ENCODE measurements at regions not wholly inside any gene's neighbourhood (a gene's known extent, or its start where the extent isn't known, plus 50 kb on each side); places are given as distances from the start of the nearest gene placed in this dataset.

GRCh38 chr5:14017904-14018303, 73.4 kb upstream of the DNAH5 start:
- DNase-seq, result no peak

- DNase-seq, result no peak
These were observed 72.1 kb upstream of the DNAH5 start for GRCh38 chr5:14016549-14016948.

DNA sequence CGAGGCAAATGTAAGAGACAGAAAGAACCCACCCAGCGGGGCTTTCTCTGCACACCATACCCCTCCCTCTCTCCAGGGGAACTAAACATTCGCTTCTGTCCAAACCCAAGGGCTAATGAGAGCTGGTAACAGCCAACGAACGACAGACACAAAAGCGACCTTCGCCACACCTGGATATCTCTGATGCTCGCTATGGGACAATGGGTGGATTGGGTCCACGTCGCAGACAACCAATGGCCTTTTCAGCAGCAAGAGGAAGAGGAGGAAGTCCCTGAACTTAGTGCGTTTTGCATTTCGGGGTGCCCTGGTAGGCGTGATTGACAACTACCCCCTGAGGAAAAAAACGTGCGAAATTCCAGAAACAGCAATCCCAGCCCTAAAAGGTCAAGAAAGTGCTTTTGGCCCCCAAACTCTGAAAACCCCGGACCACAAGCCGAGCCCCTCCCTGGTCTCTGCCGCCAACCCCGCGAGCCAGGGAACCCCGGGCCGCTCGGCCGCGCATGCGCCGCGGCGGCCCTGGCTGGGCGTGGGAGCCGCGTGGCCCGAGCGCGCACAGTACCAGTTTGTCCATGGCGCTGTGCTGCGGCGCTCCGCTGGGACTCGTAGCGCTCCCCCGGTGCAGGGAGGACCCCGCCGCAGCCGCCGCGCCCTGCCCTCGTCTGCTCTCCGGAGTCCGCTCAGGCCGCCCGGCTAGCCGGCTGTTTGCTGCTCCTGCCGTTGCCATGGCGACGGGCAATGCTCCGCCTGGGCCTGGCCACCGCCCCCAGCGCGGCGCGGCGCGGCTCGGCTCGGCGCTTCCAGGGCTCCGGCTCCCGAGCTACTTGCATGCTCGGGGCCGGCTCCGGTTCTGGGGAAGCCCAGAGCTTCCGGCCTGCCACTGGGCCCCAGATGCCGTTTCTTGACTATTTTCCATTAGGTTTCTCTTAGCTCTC, 66.9 kb upstream of the DNAH5 start:
- DNase-seq, result peak in 55 of 56 donors; percentile 13 to 91 (median 72)

DNA sequence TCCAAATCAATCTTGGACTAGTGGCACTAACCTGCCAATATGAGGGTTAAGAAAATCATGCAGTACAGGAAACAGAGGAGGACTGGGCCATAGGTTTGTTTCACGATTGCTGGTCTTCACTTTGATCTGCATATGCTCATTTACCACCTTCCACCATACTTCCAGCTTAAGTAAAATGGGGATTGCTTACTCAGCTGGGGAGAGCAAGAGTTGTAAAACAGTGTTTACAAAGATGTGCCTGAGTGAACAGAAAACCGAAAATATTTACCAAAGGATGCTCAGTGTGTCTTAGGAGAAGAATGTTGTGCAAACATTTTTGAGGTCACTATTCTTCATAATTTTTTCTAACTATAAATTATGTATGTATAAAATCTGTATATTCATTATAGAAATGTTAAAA, 65.1 kb upstream of the DNAH5 start:
- no peak for DNase-seq

- DNase-seq, result no peak
These were observed 64.4 kb upstream of the DNAH5 start for GRCh38 chr5:14008819-14009311.

DNA sequence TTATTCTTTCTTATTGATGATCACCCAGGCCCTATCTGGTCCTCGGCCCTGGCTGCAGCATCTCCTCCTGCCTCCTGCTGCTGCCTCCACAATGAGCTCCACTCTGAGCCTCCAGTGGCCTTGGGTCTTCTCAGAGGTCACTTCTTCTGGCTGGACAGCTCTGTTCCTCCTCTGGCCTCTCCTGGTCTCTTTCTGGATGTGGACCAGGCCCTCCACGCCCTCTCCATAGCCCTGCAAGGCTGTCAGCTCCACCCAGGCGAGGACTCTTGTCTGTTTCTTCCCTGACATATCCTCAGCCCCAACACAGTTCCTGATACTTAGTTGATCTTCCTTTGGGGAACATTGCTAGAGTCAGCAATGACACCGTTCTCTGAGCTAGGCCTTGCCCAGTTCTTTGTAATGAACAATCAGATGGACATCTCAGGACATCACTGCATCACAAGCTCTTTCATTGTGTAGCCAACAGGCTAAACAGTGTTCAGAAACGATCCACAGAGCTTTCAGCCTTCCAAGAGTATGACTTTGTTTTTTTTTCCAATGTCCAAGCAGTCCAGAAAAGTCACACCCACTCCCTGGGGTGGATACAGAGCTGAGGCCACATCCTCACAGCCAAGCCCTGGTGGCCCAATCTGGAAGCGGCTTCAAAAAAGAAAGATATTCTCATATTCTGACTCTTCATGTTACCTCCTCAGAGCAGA, 62.5 kb upstream of the DNAH5 start:
- no peak for DNase-seq

- no peak for DNase-seq
These were observed 60.3 kb upstream of the DNAH5 start for GRCh38 chr5:14004598-14005394.

DNA sequence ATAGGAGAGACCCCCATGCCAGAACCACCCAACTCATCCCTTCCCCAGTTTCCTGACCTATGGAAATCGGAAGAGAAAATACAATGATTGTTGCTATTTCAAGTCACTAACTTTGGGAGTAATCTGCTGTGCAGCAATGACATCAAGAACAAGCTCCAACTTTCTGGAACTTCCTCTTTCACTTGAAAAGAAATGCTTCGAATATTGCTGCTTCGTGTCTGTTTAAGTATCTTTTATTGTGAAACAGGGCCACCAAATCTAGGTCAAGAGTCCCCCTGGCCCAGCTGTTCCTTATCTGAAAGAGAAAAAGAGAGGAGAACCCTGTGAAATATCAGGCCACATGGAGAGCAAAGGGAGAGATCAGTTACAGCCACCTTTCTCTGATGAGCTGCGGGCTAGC, 59.4 kb upstream of the DNAH5 start:
- no peak for DNase-seq

DNA sequence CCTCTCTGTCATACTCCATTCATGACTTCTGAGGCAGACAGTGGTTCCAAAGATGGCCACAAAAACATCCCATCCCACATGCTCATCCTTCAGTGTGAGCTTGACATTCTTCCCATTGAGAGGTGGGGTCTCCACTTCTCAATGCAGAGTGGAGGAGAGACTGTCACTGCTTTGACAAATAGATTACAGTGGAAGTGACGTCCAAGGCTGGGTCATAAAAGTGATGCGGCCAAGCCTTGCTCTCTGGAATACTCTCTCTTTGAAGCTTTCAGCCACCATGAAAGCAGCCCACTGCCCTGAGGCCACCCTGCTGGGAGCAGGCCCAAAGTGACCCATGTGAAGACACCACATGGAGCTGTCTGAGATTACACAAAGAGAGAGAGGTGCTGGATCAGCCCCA, 59.0 kb upstream of the DNAH5 start:
- no peak for DNase-seq

DNA sequence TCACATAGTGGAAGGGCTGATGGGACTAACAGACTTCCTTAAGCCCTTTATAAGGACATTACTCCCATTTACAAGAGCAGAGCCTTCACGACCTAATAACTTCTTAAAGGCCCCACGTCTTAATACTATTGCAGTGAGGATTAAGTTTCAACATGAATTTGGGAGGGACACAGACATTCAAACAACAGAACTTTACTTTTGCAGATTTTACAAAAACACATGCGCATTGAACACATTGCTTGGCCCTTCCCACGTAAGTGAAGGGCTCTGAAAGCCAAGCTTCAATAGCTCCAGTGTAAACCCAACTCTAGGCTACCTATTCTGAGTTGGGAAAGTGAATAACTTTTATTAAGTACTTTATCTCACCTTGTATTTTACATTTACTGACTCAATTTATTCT, 53.8 kb upstream of the DNAH5 start:
- DNase-seq, result no peak

GRCh38 chr5:13997514-13997913, 53.0 kb upstream of the DNAH5 start:
- DNase-seq, result no peak

- DNase-seq, result no peak
These were observed 50.2 kb upstream of the DNAH5 start for GRCh38 chr5:13994621-13995253.
